Hypothalamus (tissue), 51 donors: ENCODE measurements at regions not wholly inside any gene's neighbourhood (a gene's known extent, or its start where the extent isn't known, plus 50 kb on each side); places are given as distances from the start of the nearest gene placed in this dataset.

Experiments used
- DNase-seq, 51 donors: peaks; one replicate each; lab custom pipeline; 2025; lab: John Stamatoyannopoulos, UW

DNA sequence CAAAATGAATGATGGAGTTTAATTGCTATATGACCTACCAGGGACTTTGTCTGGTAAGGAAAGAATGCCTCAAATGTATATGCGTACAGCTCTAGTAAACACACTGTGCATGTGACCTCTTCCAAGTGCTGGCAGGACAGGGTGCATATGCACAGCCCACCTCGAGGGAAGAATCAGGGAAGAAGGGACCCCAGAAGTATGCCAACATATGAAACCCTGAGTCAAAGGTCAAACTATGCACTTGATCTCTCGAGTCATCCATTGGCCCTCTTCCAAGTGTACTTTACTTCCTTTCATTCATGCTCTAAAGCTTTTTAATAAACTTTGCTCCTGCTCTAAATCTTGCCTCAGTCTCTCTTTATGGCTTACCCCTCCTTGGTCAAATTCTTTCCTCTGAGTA, 804.6 kb upstream of the COX7C start:
- no peak for DNase-seq

GRCh38 chr5:85814596-85814995, 803.1 kb upstream of the COX7C start:
- DNase-seq = no peak

DNA sequence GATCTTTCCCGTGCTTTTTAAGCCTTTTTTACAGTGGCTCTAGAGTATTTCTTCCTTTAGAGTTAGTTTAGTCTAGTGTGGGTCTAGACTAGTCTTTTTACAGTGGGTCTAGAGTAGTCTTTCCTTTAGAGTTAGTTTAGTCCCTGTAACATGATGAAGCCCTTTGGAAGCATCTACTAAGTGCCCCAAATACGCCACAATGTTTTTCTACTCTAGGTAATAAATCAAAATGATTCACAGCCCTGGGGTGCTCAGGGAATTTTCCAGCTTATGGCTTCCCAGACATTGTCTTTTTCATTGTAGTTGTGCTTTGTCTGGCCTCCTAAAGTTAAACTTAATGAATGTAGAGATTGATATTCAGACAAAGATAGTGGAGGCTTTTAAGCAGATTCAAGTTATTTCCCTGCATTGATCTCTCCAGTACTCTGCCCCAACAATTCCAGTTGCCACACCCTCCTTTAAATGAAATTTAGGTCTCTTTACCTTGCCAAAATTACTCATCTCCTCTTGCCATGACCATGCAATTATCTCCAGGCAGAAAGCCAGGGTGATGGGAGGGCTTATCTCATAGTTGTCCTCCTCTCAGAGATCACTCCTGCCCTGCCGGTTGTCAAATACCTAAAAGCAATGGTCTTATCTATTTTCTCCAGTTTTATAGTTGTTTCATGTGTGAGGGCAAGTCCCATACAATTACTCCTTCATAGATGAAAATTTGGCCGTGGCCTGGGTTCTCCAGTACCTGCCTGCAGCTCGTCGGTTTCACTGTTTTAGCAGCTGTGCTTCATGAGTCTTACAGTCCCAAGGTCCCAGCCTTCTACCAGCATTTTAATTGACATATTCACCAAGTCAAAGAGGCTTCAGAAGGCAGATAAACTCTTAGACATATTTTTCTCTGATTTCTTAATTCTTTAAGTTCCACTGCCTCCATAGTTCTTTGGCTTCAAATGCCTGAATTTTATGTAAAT, 794.0 kb upstream of the COX7C start:
- DNase-seq = no peak

- no peak for DNase-seq
Measured at GRCh38 chr5:85838781-85839180, 779.0 kb upstream of the COX7C start.

DNA sequence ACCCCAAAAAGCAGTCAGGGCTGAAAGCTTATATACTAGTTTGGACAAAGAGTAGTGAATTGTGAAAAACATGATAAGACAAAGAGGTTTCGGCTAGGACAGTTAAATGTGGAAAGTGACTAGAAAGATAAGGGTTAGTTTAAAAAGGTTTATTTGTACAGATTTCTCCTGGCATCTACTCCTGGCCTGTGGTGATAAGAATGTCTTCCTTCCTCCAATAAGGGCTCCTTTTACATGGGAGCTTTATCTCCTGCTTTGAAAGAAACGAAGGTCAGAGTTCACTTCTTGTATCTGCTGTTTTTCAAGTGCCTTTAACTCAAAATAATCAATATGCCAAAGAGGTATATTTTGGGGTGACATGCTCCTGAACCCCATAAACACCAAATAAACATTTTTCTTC, 776.1 kb upstream of the COX7C start:
- DNase-seq = no peak

DNA sequence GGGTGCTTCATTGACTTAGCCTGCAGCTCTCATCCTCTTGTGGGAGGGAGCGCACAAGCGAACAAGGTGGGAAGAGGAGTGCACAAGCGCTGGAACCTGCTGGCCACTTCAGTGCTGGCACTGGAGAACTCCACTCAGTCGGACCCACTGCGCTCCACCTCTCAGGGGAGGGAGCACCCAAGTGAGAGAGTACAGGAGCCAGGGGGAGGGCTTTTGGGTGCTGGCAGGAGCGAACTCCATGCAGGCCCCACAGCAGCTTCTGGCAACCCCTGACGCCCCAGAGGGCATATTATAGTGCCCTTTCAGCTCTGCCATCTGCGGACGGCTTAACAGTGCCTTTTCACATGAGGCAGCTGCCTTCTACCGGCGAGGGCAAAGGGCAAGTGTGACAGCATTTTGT, 774.2 kb upstream of the COX7C start:
- no peak for DNase-seq

GRCh38 chr5:85849411-85849810, 768.3 kb upstream of the COX7C start:
- DNase-seq = no peak

- DNase-seq = no peak
Measured at GRCh38 chr5:85865296-85865695, 752.4 kb upstream of the COX7C start.

DNA sequence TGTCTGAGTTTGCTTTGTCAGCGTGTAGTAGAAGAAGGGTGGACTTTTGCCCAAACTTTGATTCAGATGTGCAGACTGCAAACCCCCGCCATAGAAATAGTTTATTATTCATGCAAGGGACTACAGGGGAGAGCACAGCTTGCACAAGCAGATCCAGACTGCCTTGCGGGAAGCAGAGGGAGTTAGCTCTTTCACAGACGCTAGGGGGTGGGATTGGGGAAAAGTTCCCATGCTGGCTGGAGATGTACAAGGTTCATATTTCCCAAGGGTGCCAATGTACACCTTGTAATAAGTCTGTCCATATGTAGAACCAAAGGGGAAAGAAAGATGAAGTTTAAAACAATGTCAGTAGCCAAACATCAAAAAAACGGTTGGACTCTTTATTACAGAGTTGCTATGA, 749.7 kb upstream of the COX7C start:
- DNase-seq = no peak

DNA sequence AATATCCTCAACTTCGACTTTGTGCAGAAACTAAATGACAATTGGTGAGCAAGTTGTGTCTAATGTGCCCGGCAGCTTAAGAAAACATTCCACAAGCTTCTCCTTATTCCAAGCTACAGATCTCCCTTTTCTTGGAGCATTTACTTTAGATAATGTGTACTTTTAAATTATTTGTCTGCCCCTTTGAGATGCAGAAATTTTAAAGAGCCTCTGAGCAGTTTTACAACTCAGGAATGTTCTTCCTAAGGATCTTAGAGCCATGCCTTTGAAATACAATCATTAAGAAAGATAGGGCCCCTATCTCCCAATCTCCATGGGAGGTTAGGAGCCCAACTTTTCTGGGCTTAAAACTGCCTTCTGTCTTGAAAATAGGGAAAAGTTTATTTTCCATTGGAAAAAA, 723.7 kb upstream of the COX7C start:
- DNase-seq = no peak

GRCh38 chr5:85896514-85896913, 721.2 kb upstream of the COX7C start:
- DNase-seq = no peak

- no peak for DNase-seq
Measured at GRCh38 chr5:85906460-85906859, 711.3 kb upstream of the COX7C start.

DNA sequence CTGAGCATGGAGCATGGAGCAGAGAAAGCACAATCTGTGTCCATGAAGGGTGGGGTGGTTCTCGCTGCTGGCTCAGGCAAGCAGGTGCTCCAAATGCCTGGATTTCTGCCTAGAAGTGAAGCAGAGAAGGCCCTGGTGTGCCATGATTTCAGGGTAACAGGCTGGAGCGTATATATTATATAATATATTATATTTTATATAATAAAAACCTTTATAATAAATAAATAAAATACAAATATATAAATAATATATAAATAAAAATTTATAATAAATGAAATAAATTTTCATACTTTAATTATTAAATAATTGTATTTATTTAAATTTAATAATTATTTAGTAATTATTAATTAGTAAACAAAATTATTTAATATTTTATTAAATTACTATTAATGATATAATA, 707.4 kb upstream of the COX7C start:
- no peak for DNase-seq

GRCh38 chr5:85920984-85921383, 696.8 kb upstream of the COX7C start:
- DNase-seq = no peak

- DNase-seq = no peak
Measured at GRCh38 chr5:85921590-85921989, 696.2 kb upstream of the COX7C start.

DNA sequence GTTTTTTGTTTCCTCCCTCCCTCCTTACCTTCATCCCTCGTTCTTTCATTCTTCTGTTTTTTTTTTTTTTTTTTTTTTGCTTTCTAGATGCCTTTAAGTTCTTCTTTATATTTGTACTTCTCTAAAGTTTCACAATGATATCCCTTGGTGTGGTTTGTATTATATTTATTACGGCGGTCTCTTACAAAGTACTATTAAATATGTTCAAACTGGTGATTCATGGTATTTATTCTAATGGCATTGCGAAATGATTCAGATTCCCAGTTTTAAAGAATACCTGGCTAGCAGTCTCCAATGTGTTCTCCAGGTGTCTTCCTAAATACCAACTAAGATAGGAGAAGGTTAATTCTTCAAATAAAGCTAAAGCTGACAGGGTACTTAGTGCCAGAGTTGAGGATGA, 690.1 kb upstream of the COX7C start:
- DNase-seq = no peak

- DNase-seq = no peak
Measured at GRCh38 chr5:85929713-85930112, 688.0 kb upstream of the COX7C start.

GRCh38 chr5:85931220-85931619, 686.5 kb upstream of the COX7C start:
- no peak for DNase-seq

GRCh38 chr5:85938201-85938600, 679.5 kb upstream of the COX7C start:
- DNase-seq = no peak

- DNase-seq = no peak
Measured at GRCh38 chr5:85951707-85952210, 666.0 kb upstream of the COX7C start.

DNA sequence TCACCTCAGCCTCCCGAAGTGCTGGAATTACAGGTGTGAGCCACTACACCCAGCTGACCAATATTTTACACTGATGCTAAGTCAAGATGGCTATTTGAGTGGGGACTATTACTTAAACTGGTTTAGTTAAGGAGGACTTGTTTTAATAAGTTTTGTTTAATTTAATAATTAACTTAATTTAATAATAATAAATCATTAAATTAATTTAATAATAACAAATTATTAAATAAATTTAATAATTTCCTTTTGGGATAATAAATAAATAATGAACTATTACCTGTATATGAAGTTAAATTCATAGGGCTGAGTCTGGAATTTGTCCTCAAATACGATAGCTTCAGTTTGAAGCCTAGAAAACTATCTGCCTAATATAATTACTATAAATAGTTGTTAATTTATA, 665.1 kb upstream of the COX7C start:
- DNase-seq = no peak

GRCh38 chr5:85967681-85968080, 650.1 kb upstream of the COX7C start:
- no peak for DNase-seq

DNA sequence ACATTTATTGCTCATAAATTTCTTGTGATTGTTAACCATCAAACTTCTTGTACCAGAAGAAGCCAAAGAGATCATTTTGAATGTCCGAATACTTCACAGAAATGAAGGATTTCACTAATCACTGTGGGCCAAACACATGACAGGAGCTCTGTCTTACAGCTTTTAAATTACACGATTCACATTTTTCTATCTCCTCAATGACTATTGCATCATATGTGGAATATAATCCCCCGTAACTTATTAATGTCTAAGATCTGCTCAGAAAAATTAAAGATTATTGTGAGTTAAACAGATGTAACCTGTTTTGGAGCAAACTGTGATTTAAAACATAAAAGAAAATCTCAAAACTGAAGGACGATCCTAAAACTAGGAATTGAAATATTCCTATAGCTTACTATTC, 645.2 kb upstream of the COX7C start:
- DNase-seq = no peak
